H9 (cell line): ENCODE measurements at regions not wholly inside any gene's neighbourhood (a gene's known extent, or its start where the extent isn't known, plus 50 kb on each side); places are given as distances from the start of the nearest gene placed in this dataset.

Source experiments
- DNase-seq: peaks from one replicate; pipeline ENCODE4 v3.0.0-alpha.2; 2017
- H2AFZ ChIP-seq: one replicate; pipeline ENCODE4 v1.6.1; 2013; ENCODE audit warnings: mild to moderate bottlenecking, low read length, control low read depth, moderate library complexity
- H2AK5ac ChIP-seq: 2 replicates; pipeline ENCODE4 v1.6.1; 2013; ENCODE audit warnings: low read length, control low read depth, mixed read lengths; ENCODE audit not compliant: insufficient read length
- H2BK120ac ChIP-seq: one replicate; pipeline ENCODE4 v1.6.1; 2013; ENCODE audit warnings: low read depth, mild to moderate bottlenecking, low read length, control low read depth, inconsistent platforms; ENCODE audit not compliant: poor library complexity, severe bottlenecking
- H2BK12ac ChIP-seq: 2 replicates; pipeline ENCODE4 v1.6.1; 2013; ENCODE audit warnings: low read length, control low read depth, mixed read lengths, low read depth; ENCODE audit not compliant: insufficient read length
- H2BK15ac ChIP-seq: 2 replicates; pipeline ENCODE4 v1.6.1; 2013; ENCODE audit warnings: low read depth, low read length, control low read depth
- H2BK20ac ChIP-seq: one replicate; pipeline ENCODE4 v1.6.1; 2013; ENCODE audit warnings: low read depth, mild to moderate bottlenecking, low read length, control low read depth, inconsistent platforms; ENCODE audit not compliant: poor library complexity, severe bottlenecking
- H2BK5ac ChIP-seq: 2 replicates; pipeline ENCODE4 v1.6.1; 2013; ENCODE audit warnings: low read length, control low read depth, mixed read lengths; ENCODE audit not compliant: insufficient read length
- H3K14ac ChIP-seq: 2 replicates; pipeline ENCODE4 v1.6.1; 2013; ENCODE audit warnings: low read length, control low read depth; ENCODE audit not compliant: insufficient read depth
- H3K18ac ChIP-seq: 2 replicates; pipeline ENCODE4 v1.6.1; 2013; ENCODE audit warnings: low read depth, mild to moderate bottlenecking, mixed read lengths, low read length, control low read depth; ENCODE audit not compliant: insufficient read length
- H3K23ac ChIP-seq: 2 replicates; pipeline ENCODE4 v1.6.1; 2013; ENCODE audit warnings: low read length, control low read depth, mixed read lengths, low read depth; ENCODE audit not compliant: insufficient read length
- H3K23me2 ChIP-seq: 2 replicates; pipeline ENCODE4 v1.6.1; 2013; ENCODE audit warnings: low read depth, mild to moderate bottlenecking, mixed read lengths, low read length, control low read depth; ENCODE audit not compliant: insufficient read length, poor library complexity, severe bottlenecking
- H3K27ac ChIP-seq: 2 replicates; pipeline ENCODE4 v1.5.1; 2013; ENCODE audit warnings: low read length, control low read depth, mixed read lengths, low read depth; ENCODE audit not compliant: insufficient read length
- H3K27me3 ChIP-seq: 2 replicates; pipeline ENCODE4 v1.6.1; 2013; ENCODE audit warnings: low read length, control low read depth, inconsistent platforms; ENCODE audit not compliant: insufficient read depth
- H3K4ac ChIP-seq: 2 replicates; pipeline ENCODE4 v1.6.1; 2013; ENCODE audit warnings: low read depth, mild to moderate bottlenecking, control low read depth, inconsistent platforms, low read length, moderate library complexity
- H3K4me1 ChIP-seq: 2 replicates; pipeline ENCODE4 v1.6.1; 2013; ENCODE audit warnings: low read length, control low read depth, inconsistent platforms; ENCODE audit not compliant: insufficient read depth
- H3K4me2 ChIP-seq: 2 replicates; pipeline ENCODE4 v1.6.1; 2013; ENCODE audit warnings: low read length, control low read depth, mixed read lengths; ENCODE audit not compliant: insufficient read length, insufficient read depth
- H3K56ac ChIP-seq: 2 replicates; pipeline ENCODE4 v1.6.1; 2013; ENCODE audit warnings: low read depth, mild to moderate bottlenecking, mixed read lengths, low read length, control low read depth; ENCODE audit not compliant: insufficient read length
- H3K79me1 ChIP-seq: 2 replicates; pipeline ENCODE4 v1.6.1; 2013; ENCODE audit warnings: low read depth, mild to moderate bottlenecking, moderate library complexity, low read length, control low read depth, inconsistent platforms; ENCODE audit not compliant: insufficient read depth, poor library complexity, severe bottlenecking
- H3K79me2 ChIP-seq: 2 replicates; pipeline ENCODE4 v1.6.1; 2013; ENCODE audit warnings: low read length, control low read depth, inconsistent platforms; ENCODE audit not compliant: insufficient read depth
- H3K9ac ChIP-seq: 2 replicates; pipeline ENCODE4 v1.6.1; 2013; ENCODE audit warnings: low read length, control low read depth, mixed read lengths; ENCODE audit not compliant: insufficient read length; ENCODE audit errors: extremely low read depth
- H3K9me3 ChIP-seq: one replicate; pipeline ENCODE4 v1.6.1; 2013; ENCODE audit warnings: low read depth, low read length, inconsistent platforms; ENCODE audit not compliant: control insufficient read depth
- H3T11ph ChIP-seq: one replicate; pipeline ENCODE4 v1.6.1; 2013; ENCODE audit warnings: mild to moderate bottlenecking, low read length, control low read depth, inconsistent platforms
- H4K20me1 ChIP-seq: one replicate; pipeline ENCODE4 v1.6.1; 2013; ENCODE audit not compliant: control insufficient read depth, insufficient read length, insufficient read depth
- H4K5ac ChIP-seq: 2 replicates; pipeline ENCODE4 v1.6.1; 2013; ENCODE audit warnings: low read depth, mild to moderate bottlenecking, mixed read lengths, low read length, control low read depth; ENCODE audit not compliant: insufficient read length
- H4K8ac ChIP-seq: replicated peaks from 2 replicates; pipeline ENCODE4 v1.6.1; 2013; ENCODE audit warnings: low read length, control low read depth, mixed read lengths, low read depth; ENCODE audit not compliant: insufficient read length
- H4K91ac ChIP-seq: 2 replicates; pipeline ENCODE4 v1.6.1; 2013; ENCODE audit warnings: low read depth, mild to moderate bottlenecking, moderate library complexity, mixed read lengths, low read length, control low read depth; ENCODE audit not compliant: insufficient read length
- H3K27ac Mint-ChIP-seq, 3 experiments: 2 replicates in 2 of 3; 3 replicates in 1 of 3; pipeline ENCODE4 v1.8.0; 2020 to 2021; ENCODE audit warnings: mixed read lengths in 3 of 3, mild to moderate bottlenecking in 1 of 3, moderate library complexity in 1 of 3
- H3K27me3 Mint-ChIP-seq: 2 replicates; pipeline ENCODE4 v1.8.0; 2021; ENCODE audit warnings: low read depth, mild to moderate bottlenecking, moderate library complexity, mixed read lengths
- H3K36me3 Mint-ChIP-seq, 3 experiments: 2 replicates in 2 of 3; 3 replicates in 1 of 3; pipeline ENCODE4 v1.8.0; 2020 to 2021; ENCODE audit warnings: low read depth in 3 of 3, mixed read lengths in 3 of 3; ENCODE audit not compliant: insufficient read depth in 1 of 3
- H3K4me1 Mint-ChIP-seq, 2 experiments: 2 replicates each; pipeline ENCODE4 v1.8.0; 2020; ENCODE audit warnings: mixed read lengths in 2 of 2
- H3K4me3 Mint-ChIP-seq, 2 experiments: 2 replicates in 1 of 2; 3 replicates in 1 of 2; pipeline ENCODE4 v1.8.0; 2020 to 2021; ENCODE audit warnings: mild to moderate bottlenecking in 2 of 2, mixed read lengths in 2 of 2, moderate library complexity in 1 of 2
- H3K9me3 Mint-ChIP-seq, 2 experiments: 2 replicates in 1 of 2; 3 replicates in 1 of 2; pipeline ENCODE4 v1.8.0; 2020; ENCODE audit warnings: mild to moderate bottlenecking in 2 of 2, mixed read lengths in 2 of 2, moderate library complexity in 1 of 2
- CTCF ChIP-seq: fragments of 200-600 bp; sonication (generic); conservative IDR thresholded peaks from 3 replicates; pipeline ENCODE4 v1.8.0; 2021; ENCODE audit warnings: antibody characterized with exemption, mild to moderate bottlenecking
- WGBS: extraction: QIAGEN DNeasy Blood & Tissue Kit; methylation state at CpG from one replicate; pipeline ENCODE4 v1.1.7; 2013; ENCODE audit warnings: missing lambda C conversion rate, low lambda C conversion rate, mixed read lengths; ENCODE audit not compliant: insufficient read length; ENCODE audit errors: extremely low coverage; 5-methylcytosine and 5-hydroxymethylcytosine counted together

- no peaks in the 10 kb centered on the region for H3K79me1 ChIP-seq
- no peak overlapping the region for H4K8ac ChIP-seq
- no peak overlapping the region for H3K9ac ChIP-seq
- H3K18ac ChIP-seq = no peak overlapping the region
- no peak overlapping the region for H4K5ac ChIP-seq
- no peak for DNase-seq
- no peak overlapping the region for H3K4me2 ChIP-seq
- Mint-ChIP-seq H3K9me3 (peaks cover 7 to 17% of the 10 kb centered on the region in 2 experiments), H3K4me3 (no peak overlapping the region), H3K27ac (no peak overlapping the region), H3K27me3 (peaks cover 2% of the 10 kb centered on the region; the same call in 1 of the 2 replicates), H3K36me3 (peaks cover 14 to 21% (median 17%) of the 10 kb centered on the region in 3 experiments), H3K4me1 (peaks cover 37 to 42% of the 10 kb centered on the region in 2 experiments)
- H3K56ac ChIP-seq = no peak overlapping the region
- no peak overlapping the region for H3K14ac ChIP-seq
- no peak overlapping the region for H3K27ac ChIP-seq
- no peaks in the 10 kb centered on the region for H3K79me2 ChIP-seq
- no peak overlapping the region for H2BK120ac ChIP-seq
- H3T11ph ChIP-seq = no peak overlapping the region
- H4K91ac ChIP-seq = no peak overlapping the region
- no peak for TF ChIP-seq CTCF
- H2BK15ac ChIP-seq = no peak overlapping the region
- H3K4me1 ChIP-seq = peaks cover 5% of the 10 kb centered on the region; the same call in 1 of the 2 replicates
- no peak overlapping the region for H3K23ac ChIP-seq
- no peaks in the 10 kb centered on the region for H3K27me3 ChIP-seq
- H2BK20ac ChIP-seq = no peak overlapping the region
- no peaks in the 10 kb centered on the region for H3K23me2 ChIP-seq
- H3K9me3 ChIP-seq = no peaks in the 10 kb centered on the region
- no peak overlapping the region for H2AFZ ChIP-seq
- no peak overlapping the region for H3K4ac ChIP-seq
- no peak overlapping the region for H2BK5ac ChIP-seq
- H4K20me1 ChIP-seq = no peaks in the 10 kb centered on the region
- H2BK12ac ChIP-seq = no peak overlapping the region
- WGBS = no CpG with 5 or more reads among the region's 3 CpGs
- H2AK5ac ChIP-seq = no peak overlapping the region
Observed at GRCh38 chr2:4247791-4248190, 544.4 kb downstream of the DCDC2C start.
